IMR-90 (cell line): ENCODE measurements at regions not wholly inside any gene's neighbourhood (a gene's known extent, or its start where the extent isn't known, plus 50 kb on each side); places are given as distances from the start of the nearest gene placed in this dataset.

Source experiments
- ATAC-seq: fragments of 200-7000 bp; cut with Tn5 transposase; 2 replicates; pipeline ENCODE4 v1.9.1; 2020; ENCODE audit warnings: low read depth, mild to moderate bottlenecking, moderate library complexity
- BruUV-seq: library from RNA; stranded (reverse); fragments of 400-500 nt; replicated peaks from 2 replicates; lab custom pipeline; 2021; lab: Mats Ljungman, UMichigan
- CTCF ChIA-PET: fragments of 300-600 bp; formaldehyde crosslinking; extraction: SDS; loops from one replicate; lab custom pipeline; 2021; ENCODE audit warnings: antibody characterized with exemption; lab: Yijun Ruan, JAX
- POLR2A ChIA-PET: fragments of 300-600 bp; sonication (Branson Sonifier 250); formaldehyde crosslinking; loops from one replicate; lab custom pipeline; 2022; ENCODE audit warnings: antibody characterized with exemption; ENCODE audit not compliant: unreplicated experiment; lab: Charles Lee
- DNase-seq: peaks from one replicate; pipeline ENCODE4 v3.0.0; 2013
- H2AFZ ChIP-seq: replicated peaks from 2 replicates; pipeline ENCODE3; 2013; ENCODE audit warnings: low read length, mild to moderate bottlenecking; ENCODE audit not compliant: poor library complexity
- H2AK5ac ChIP-seq: 2 replicates; pipeline ENCODE4 v1.6.1; 2013; ENCODE audit warnings: low read depth, low read length, inconsistent platforms
- H2AK9ac ChIP-seq: replicated peaks from 2 replicates; pipeline ENCODE3; 2013; ENCODE audit warnings: mild to moderate bottlenecking, low read depth, low read length, moderate library complexity; ENCODE audit not compliant: poor library complexity
- H2BK120ac ChIP-seq: 2 replicates; pipeline ENCODE4 v1.6.1; 2013; ENCODE audit warnings: low read depth, low read length, inconsistent platforms
- H2BK15ac ChIP-seq: 3 replicates; pipeline ENCODE4 v1.6.1; 2013; ENCODE audit warnings: low read depth, low read length, inconsistent platforms
- H2BK20ac ChIP-seq: 2 replicates; pipeline ENCODE4 v1.6.1; 2013; ENCODE audit warnings: low read depth, mild to moderate bottlenecking, inconsistent platforms, low read length, moderate library complexity
- H2BK5ac ChIP-seq: 2 replicates; pipeline ENCODE4 v1.6.1; 2013; ENCODE audit warnings: mild to moderate bottlenecking, low read depth, low read length, inconsistent platforms; ENCODE audit not compliant: poor library complexity, severe bottlenecking
- H3K14ac ChIP-seq: replicated peaks from 2 replicates; pipeline ENCODE4 v1.6.1; 2013; ENCODE audit warnings: low read depth, low read length, inconsistent platforms
- H3K18ac ChIP-seq: 2 replicates; pipeline ENCODE4 v1.6.1; 2013; ENCODE audit warnings: low read depth, low read length, control low read depth
- H3K23ac ChIP-seq: 2 replicates; pipeline ENCODE4 v1.6.1; 2013; ENCODE audit warnings: low read depth, low read length, inconsistent platforms
- H3K27ac ChIP-seq: 2 replicates; pipeline ENCODE4 v1.5.1; 2013; ENCODE audit warnings: mild to moderate bottlenecking, control low read depth, low read length; ENCODE audit not compliant: insufficient read depth
- H3K27me3 ChIP-seq: 2 replicates; pipeline ENCODE4 v1.6.1; 2013; ENCODE audit warnings: low read length; ENCODE audit not compliant: control insufficient read depth, insufficient read depth
- H3K36me3 ChIP-seq: 2 replicates; pipeline ENCODE4 v1.6.1; 2013; ENCODE audit warnings: low read length, mixed read lengths; ENCODE audit not compliant: control insufficient read depth, insufficient read depth
- H3K4ac ChIP-seq: 2 replicates; pipeline ENCODE4 v1.6.1; 2013; ENCODE audit warnings: low read depth, low read length, inconsistent platforms
- H3K4me1 ChIP-seq: 2 replicates; pipeline ENCODE4 v1.6.1; 2013; ENCODE audit warnings: low read length, mixed read lengths; ENCODE audit not compliant: control insufficient read depth, insufficient read depth
- H3K4me2 ChIP-seq: 2 replicates; pipeline ENCODE4 v1.6.1; 2013; ENCODE audit warnings: low read depth, mild to moderate bottlenecking, control low read depth, low read length, moderate library complexity
- H3K4me3 ChIP-seq: 2 replicates; pipeline ENCODE4 v1.5.1; 2013; ENCODE audit warnings: low read depth, mild to moderate bottlenecking, control low read depth, low read length, moderate library complexity; ENCODE audit not compliant: insufficient read depth
- H3K56ac ChIP-seq: 2 replicates; pipeline ENCODE4 v1.6.1; 2013; ENCODE audit warnings: low read length, inconsistent platforms; ENCODE audit not compliant: insufficient read depth; ENCODE audit errors: extremely low read depth
- H3K79me1 ChIP-seq, 2 experiments: 2 replicates each; pipeline ENCODE4 v1.6.1; 2013; ENCODE audit warnings: low read length in 2 of 2, inconsistent platforms in 1 of 2, low read depth in 1 of 2
- H3K9ac ChIP-seq: 2 replicates; pipeline ENCODE4 v1.6.1; 2013; ENCODE audit warnings: low read depth, low read length, control low read depth
- H3K9me1 ChIP-seq: 2 replicates; pipeline ENCODE4 v1.6.1; 2013; ENCODE audit warnings: low read length, inconsistent platforms; ENCODE audit not compliant: insufficient read depth
- H3K9me3 ChIP-seq: 2 replicates; pipeline ENCODE4 v1.6.1; 2013; ENCODE audit warnings: low read length; ENCODE audit not compliant: control insufficient read depth, insufficient read depth
- H4K20me1 ChIP-seq: 2 replicates; pipeline ENCODE4 v1.6.1; 2013; ENCODE audit warnings: low read length, inconsistent platforms; ENCODE audit not compliant: insufficient read depth
- H4K5ac ChIP-seq: 2 replicates; pipeline ENCODE4 v1.6.1; 2013; ENCODE audit warnings: mild to moderate bottlenecking, low read depth, low read length, control low read depth
- H4K8ac ChIP-seq, 2 experiments: 2 replicates each; pipeline ENCODE4 v1.6.1; 2013; ENCODE audit warnings: low read depth in 2 of 2, low read length in 2 of 2, control low read depth in 1 of 2, inconsistent platforms in 1 of 2
- H4K91ac ChIP-seq: 2 replicates; pipeline ENCODE4 v1.6.1; 2013; ENCODE audit warnings: low read depth, low read length, inconsistent platforms; ENCODE audit not compliant: insufficient read depth
- MAFK ChIP-seq: IDR thresholded peaks from 2 replicates; pipeline ENCODE4 v1.6.1; 2012; ENCODE audit warnings: low read depth, low read length, improper control_type of control experiment
- RAD21 ChIP-seq: IDR thresholded peaks from 2 replicates; pipeline ENCODE4 v1.6.1; 2012; ENCODE audit warnings: low read length, improper control_type of control experiment
- USF2 ChIP-seq: fragments of 150-350 bp; IDR thresholded peaks from 2 replicates; pipeline ENCODE4 v1.6.1; 2017; ENCODE audit warnings: mild to moderate bottlenecking, antibody characterized with exemption, low read length, low read depth
- WGBS, 2 experiments: methylation state at CpG; one replicate each; pipeline versions ENCODE4 v1.1.5 to v1.1.7; 2013; ENCODE audit warnings: missing lambda C conversion rate in 2 of 2; ENCODE audit not compliant: insufficient read length in 1 of 2; ENCODE audit errors: extremely low coverage in 2 of 2; 5-methylcytosine and 5-hydroxymethylcytosine counted together
- dilution Hi-C: fragments of 300-500 bp; cut with HindIII; formaldehyde crosslinking; loops from one replicate; pipeline ENCODE4 v1.14.3; 2018; ENCODE audit warnings: low sequenced_read_pairs; ENCODE audit not compliant: unreplicated experiment
- in situ Hi-C: fragments of 300-500 bp; cut with MboI; formaldehyde crosslinking; loops from 3 replicates; pipeline ENCODE4 v1.14.3; 2019; ENCODE audit warnings: low sequenced_read_pairs, inconsistent platforms, mixed read lengths
- intact Hi-C: fragments of 100-400 bp; cut with micrococcal nuclease; formaldehyde crosslinking; loops from 2 replicates; pipeline ENCODE4 v1.10.0; 2022

- no peaks in the 10 kb centered on the region for H3K27me3 ChIP-seq
- no peak overlapping the region for H2BK15ac ChIP-seq
- no peak overlapping the region for H2BK120ac ChIP-seq
- BruUV-seq, result no TSS peak
- H3K4me2 ChIP-seq, result no peak overlapping the region
- H3K23ac ChIP-seq, result no peak overlapping the region
- H2AK5ac ChIP-seq, result no peak overlapping the region
- no peak overlapping the region for H3K9ac ChIP-seq
- no peaks in the 10 kb centered on the region for H3K79me1 ChIP-seq
- ChIA-PET POLR2A (no interaction called here), CTCF (no interaction called here)
- WGBS, 2 experiments, result no CpG with 5 or more reads among the region's 2 CpGs
- in situ Hi-C loops (no loop called here), dilution Hi-C loops (no loop called here), intact Hi-C loops (no loop called here)
- H3K14ac ChIP-seq, result no peak overlapping the region
- H2BK20ac ChIP-seq, result no peak overlapping the region
- TF ChIP-seq MAFK (no peak), RAD21 (no peak), USF2 (no peak)
- no peak overlapping the region for H3K18ac ChIP-seq
- H3K27ac ChIP-seq, result no peak overlapping the region
- no peaks in the 10 kb centered on the region for H3K9me1 ChIP-seq
- no peak overlapping the region for H2BK5ac ChIP-seq
- no peak overlapping the region for H4K5ac ChIP-seq
- no peaks in the 10 kb centered on the region for H3K9me3 ChIP-seq
- H3K56ac ChIP-seq, result no peak overlapping the region
- ATAC-seq, result no peak
- H3K36me3 ChIP-seq, result no peaks in the 10 kb centered on the region
- H4K8ac ChIP-seq, result no peak overlapping the region
- DNase-seq, result no peak
- no peak overlapping the region for H2AK9ac ChIP-seq
- no peak overlapping the region for H3K4ac ChIP-seq
- no peaks in the 10 kb centered on the region for H3K4me1 ChIP-seq
- no peak overlapping the region for H4K91ac ChIP-seq
- no peaks in the 10 kb centered on the region for H4K20me1 ChIP-seq
- H3K4me3 ChIP-seq, result no peak overlapping the region
- H2AFZ ChIP-seq, result no peak overlapping the region
Measured at GRCh38 chr1:72570815-72571214, 288.5 kb upstream of the NEGR1 start.
